NCI-H2029 treated with DMSO at 0.1 percent for 48 hours (cell line): ENCODE measurements at regions not wholly inside any gene's neighbourhood (a gene's known extent, or its start where the extent isn't known, plus 50 kb on each side); places are given as distances from the start of the nearest gene placed in this dataset.
"Not testable (repeated sequence)": the region's sequence is repeated elsewhere in the genome, so short reads cannot be mapped to it uniquely, and the experiment has no call there.

ENCODE experiments used
- DNase-seq: peaks from one replicate; lab custom pipeline; 2025; lab: John Stamatoyannopoulos, UW

DNA sequence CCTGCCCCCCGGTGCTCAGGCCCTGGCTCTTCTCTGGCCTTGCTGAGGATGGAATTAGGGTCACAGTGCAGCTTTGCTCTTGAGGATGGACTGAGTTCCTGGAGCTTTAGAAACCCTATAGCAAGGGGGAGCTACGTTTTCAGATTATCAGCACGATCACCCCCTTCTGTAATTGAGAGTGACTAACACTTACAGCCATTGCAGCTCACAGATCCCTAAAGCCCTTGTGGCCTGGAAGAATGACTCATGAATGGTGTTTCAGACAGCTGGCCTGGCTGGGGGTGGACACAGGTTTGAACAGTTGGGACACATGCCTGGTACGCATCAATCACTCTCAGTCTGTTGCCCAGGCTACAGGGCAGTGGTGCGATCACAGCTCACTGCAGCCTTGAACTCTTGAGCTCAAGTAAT is 79.7 kb upstream of the IGFBP5 start:
- DNase-seq: no peak

DNA sequence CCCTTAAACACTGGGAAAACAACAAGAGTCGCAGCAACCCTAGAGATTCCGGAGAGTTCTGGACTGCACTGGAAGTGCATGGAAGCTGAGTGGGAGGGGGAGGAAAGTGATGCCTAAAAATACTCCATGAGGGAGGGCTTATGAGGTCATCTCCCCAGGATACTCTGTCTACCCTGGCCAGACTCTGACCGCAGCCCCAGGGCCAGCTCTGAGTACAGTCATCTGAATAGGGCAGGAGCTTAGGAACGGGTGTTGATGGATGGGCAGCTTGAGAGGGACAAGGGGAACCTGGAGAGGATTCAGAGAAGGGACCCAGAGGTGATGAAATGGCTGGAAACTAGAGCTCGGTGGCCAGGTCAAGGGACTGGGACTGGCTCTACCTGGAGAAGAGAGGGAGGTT is 79.3 kb upstream of the IGFBP5 start:
- DNase-seq: no peak

DNA sequence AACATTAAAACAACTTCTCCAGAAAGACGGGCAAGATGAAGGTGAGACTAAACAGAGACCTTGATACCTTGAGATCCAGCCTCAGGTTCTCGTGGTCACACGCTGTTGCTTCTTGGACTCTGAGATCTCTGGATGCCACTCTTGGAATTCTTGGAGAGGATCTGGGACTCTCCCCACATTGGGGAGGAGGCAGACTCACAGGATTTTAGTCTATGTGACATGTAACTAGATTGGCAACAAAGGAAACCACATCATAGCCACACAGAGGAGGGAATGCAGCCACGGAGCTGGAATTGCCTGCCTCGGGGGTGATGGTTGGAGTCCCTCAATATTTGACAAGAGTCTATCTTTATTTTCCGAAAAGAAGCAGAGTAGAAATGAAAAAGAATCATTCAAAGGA is 78.8 kb upstream of the IGFBP5 start:
- no peak for DNase-seq

DNA sequence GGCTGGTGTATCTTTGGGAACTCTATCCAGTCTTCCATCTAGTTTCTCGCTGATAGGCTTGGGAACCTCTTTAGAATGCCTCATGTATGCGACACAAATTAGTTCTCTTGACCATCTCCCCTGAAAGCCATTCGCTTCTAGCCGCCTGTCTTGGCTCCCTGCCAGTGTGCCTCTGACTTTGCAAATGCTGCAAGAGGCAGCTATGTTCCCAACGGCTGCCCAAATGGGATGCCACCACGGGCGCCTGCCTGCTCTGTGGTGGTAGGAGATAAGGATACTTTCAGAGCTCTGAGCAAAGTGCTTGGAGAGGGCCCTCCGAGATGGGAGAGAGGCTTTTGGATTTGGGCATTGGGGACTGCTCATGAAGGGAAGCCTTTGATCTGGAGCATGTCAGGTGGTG is 77.7 kb upstream of the IGFBP5 start:
- no peak for DNase-seq

DNA sequence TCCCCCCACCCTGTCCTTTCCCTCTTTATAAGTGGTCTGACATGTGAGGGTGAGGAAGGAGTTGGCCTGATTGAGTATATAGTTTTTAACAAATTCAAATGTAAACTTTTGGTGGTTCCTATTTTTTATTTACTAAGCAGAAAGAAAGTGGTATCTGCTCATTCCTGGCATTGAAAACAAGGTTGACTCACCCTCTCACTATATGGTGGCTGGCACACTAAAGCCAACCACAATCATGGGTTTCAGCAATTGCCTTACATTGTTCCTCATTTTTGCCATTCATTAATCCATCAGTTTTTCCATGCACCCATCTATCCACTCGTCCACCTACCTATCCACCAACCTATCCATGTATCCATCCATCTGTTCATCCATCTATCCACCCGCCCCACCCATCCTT is 75.4 kb upstream of the IGFBP5 start:
- DNase-seq: no peak

DNA sequence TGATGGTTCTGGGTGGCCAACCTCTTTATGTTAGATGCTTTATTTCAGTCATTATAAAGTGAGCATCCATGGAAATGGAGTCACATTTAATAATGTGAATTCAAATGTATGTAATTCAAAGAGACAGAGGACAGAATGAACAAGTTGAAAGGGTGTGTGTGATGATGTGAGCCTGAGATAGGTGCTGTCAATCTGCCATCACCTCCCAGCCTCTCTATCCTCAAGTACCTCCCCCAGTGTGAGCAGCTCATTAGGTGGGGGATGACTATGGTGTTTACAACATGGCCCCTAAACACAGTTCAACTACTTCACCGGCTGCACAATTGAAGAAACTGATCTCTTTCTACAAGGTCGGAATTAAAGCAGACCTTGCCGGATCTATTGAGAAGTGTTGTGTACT is 74.7 kb upstream of the IGFBP5 start:
- no peak for DNase-seq

DNA sequence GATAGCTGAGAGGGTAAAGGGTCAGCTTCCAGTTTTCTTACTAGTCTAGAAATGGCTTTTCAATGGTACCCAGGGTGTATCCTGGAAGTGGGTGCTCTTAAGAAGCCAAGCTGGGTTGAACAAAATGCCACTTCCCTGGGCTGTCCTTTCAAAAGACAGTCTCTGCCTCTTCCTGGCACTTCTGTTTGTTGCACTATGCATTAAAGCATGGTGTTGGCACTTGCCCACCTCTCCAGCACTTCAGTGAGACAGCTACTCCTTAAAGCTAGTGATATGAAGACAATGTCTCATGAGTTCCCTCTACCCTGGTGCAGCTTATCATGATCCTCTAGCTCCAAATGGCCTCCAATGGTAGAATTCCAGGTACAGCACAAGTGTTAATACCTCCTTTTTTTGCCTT is 74.3 kb upstream of the IGFBP5 start:
- DNase-seq: no peak

DNA sequence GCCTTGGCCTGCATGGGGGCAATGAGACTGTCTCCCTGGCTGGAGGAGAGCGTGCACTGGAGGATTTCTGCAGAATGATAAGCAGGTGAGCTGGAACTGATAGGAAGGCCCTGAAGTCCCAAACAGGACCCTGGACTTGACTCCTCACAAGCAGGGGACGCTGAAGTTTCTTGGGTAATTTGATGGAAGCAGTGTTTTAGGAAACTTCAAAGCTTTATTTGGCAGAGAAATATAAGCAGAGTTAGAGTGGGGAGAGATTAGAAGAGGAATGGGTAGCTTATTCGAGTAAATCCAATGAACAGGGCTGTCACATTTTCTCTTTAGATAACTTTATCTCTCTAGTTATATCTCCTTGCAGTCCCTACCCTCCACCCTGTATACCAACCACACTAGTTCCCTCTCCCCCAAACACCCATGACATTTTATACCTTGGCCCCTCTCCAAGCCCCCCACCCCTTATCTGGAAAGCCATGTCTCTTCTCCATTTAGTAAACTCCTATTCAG is 73.6 kb upstream of the IGFBP5 start:
- no peak for DNase-seq

DNA sequence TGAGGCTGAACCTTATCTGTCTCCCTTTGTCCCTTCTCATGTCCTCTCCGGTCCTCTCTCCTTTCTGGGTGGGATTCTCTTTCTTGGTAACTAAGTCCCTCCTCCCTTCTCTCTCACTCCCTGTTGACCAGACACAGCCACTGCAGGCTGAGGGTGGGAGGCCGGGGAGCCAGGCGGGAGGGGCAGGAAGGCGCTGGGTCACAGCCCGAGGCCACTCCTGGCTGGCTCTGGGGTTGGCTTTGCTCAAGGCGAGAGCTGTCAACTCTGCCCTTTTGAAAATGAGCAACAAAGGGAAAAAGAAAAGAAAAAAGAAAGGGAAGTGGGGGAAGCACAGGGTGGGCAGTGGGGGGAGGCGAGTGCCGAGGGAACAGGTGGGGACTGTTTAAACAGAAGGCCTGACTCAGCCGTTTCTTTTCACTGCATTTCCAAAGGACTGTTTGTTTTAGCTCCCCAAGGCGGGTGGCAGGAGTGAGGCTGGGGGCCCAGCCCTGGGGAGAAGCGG is 70.5 kb upstream of the IGFBP5 start:
- no peak for DNase-seq

DNA sequence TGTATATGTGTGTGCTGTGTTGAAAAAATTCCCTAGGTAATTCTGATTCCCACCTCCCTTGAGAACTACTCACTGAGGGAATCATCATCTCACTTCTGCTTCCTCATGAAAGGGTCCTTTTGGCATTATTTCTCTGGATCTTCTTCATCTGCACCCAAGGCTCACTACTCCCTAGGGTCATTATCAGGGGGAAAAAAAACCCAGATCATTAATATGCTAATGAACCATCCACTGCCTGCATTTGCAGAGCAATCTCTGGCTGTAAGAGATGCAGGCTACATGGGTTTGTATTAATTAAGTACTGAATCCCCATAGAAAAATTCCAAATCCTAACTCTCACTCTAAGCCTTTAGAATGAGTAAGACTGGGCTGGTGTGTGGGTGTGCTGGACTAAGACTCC is 68.0 kb upstream of the IGFBP5 start:
- no peak for DNase-seq

DNA sequence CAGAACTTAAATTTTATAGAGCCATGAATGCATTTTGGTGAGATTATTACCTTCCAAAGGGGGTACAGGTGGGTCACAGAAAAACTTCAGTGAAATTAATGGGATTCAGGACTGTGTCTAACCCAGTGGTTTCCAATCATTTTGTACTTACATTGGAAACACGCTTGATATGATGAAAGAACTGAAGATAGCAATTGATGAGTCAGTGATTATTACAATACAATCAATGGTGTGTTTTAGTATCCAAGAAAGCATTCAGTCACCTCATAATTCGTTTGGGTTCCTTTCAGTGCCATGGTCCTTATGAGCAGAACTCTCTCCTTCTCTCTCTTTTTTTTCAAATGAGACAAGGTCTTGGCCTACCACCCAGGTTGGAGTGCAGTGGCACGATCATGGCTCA is 66.5 kb upstream of the IGFBP5 start:
- DNase-seq: no peak

DNA sequence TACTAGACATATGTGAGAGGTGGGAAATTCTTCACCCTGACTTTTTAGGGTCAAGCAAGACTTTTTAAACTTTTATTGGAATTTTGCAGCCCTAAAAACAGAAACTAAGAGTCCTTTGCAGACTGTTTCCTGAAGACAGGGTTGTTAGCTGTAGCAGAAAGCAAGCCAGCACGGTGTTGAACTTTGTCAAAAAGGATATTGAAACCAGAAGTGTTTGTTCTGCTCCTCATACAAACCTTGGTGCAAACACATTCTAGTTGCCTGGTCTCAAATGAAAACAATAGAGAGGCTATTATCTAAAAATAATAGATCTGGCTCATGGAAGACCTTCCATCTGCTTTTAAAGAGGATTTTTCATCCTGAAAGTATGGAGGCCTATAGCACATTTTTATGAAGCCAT is 65.8 kb upstream of the IGFBP5 start:
- peak; percentile 74 for DNase-seq

DNA sequence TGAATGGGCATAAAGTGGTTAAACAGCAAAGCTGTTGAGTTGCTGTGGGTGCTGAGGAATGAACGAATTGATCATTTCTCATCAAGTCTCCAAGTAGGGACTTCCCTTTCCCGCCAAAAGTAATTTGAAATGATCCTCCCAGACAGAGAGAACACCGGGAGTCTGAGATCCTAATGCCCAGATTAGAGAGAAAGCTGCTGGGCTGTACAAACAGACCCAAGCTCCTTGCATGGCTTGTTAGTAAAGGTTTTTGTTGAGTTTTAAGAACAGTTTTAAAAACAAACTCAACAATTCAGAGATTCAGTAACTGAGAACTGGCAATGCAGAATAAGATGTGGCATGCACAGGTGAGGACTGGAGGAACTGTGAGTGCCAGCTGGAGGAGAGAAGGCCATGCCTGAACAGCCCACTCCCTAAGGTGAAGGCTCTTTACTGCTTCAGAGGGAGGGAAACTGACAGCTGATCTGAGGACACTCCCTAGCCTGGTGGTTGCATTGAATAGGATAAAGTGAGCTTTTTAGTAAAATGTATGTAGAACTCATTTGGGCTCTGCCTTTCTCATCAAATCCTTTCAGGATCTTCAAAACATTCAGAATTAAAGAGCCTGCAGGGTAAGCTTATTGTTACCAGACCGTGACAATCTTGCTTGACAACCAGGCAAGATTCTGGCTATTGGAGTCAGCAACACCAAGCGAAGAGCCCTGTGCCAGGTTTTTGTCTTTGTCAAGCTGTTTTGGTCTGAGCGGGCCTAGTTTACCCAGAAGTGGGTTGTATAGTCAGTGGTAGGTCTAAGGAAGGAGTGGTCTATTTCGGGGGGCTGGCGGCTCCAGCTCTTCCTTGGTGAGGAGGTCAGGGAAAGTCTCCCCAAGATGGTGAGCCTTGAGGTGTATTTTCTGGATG is 63.2 kb upstream of the IGFBP5 start:
- DNase-seq: no peak

DNA sequence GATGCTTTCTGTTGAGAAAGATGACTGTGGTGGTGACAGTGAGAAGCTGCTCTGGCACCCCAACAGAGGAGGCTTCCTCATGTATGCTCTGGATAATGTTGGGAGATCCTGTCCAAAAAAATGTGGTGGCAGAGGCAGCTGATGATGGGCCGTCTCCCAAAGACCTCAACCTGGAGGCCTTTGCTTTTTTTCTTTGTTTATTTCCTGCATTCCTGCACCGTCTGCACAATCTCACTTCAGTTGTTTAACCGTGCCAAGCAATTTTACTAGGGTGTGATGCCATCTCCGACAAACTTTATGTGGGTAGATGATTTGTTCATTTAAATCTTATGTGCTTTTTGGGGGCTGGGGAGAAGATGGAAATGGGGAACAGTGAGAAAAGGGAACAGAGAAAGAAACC is 62.2 kb upstream of the IGFBP5 start:
- no peak for DNase-seq

DNA sequence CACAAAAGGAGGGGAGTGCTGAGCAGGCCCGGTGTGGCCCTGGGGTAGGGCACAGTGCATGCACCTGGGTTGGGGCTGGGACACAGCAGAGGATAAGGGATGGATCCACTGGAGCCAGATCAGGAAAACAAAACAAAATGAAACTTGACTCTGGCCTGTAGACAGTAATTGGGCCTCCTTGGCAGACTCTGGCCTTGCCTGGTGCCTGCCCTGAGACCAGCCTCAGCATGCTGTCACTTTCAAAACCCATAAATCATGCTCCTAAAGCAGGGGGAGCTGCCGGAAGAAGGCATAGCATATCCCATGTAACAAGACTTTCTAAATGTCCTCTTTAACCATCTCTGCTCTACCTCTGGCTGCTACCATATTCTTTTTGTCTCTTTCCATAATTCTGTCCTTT is 61.1 kb upstream of the IGFBP5 start:
- no peak for DNase-seq

DNA sequence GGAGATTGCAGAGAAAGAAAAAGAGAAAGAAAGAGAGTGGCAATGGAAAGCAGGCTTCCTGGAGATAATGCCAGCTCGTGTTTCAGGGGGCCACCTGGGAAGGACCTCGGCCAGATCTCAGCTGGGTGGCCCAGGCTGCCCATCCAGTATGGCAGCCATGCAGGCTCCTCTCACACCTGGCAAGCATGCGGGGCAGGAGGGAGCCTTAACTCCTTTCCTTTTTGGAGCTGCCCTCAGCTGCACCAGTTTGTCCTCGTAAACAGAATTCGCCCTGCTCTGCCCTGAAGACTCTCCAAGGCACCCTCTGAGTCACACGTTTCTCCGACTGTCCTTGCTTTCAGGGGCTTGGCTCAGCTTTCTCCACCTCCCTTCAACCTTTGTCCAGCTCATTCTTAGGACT is 59.5 kb upstream of the IGFBP5 start:
- DNase-seq: no peak

DNA sequence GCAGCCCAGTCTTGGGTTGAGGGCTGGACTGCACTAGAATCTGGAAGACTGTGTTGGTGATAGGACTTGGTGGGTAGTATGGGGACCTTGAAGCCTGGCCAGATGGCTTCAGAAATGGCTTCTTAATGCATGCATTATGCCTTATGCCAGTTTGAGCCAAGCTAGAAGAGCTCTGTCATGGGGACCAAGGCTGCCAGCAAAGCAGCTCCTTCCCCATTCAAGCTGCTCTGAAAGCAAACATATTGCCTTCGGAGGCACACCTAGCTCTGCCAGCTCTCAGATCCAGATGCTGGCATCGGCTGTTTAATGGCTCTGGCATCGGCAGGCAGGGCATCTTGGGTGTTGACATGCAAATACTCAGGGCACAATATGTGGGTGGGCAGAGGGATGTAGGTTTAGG is 59.0 kb upstream of the IGFBP5 start:
- peak; percentile 30 for DNase-seq

DNA sequence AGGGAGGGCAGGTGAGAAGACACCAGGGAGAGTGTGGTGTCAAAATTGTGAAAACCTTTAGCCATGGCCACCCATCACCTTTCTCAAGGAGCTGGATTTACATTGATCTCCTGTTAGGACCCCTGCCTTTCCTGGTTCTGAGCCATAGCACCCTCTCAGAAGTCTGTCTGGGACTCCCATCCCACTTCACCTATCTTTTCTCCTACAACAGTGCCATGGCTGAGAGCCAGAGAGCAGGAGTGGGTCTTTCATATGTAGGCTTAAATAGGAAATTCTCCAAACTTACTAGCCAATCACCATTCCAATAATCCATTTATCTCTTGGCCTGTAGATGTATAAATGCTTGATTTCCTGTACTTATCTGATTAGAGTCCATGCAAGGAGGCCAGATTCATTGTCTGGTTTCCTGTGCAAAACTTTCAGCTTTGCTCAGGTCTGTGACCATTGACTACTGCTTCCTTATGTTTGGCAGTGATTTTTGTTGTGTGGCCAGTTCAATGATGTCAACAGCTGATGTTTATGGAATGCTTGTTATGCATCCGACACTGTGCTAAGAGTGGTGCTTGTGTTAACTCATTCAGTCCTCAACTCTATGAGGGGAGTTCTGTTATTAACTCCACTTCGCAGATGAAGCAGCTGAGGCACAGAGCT is 57.6 kb upstream of the IGFBP5 start:
- no peak for DNase-seq

DNA sequence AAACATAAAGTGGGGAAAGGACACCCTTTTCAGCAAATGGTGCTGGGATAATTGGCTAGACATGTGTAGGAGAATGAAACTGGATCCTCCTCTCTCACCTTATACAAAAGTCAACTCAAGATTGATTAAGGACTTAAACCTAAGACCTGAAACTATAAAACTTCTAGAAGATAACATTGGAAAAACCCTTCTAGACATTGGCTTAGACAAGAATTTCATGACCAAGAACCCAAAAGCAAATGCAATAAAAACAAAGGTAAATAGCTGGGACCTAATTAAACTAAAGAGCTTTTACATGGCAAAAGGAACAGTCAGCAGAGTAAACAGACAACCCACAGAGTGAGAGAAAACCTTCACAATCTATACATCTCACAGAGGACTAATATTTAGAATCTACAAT is 55.4 kb upstream of the IGFBP5 start:
- DNase-seq: not testable (repeated sequence)

DNA sequence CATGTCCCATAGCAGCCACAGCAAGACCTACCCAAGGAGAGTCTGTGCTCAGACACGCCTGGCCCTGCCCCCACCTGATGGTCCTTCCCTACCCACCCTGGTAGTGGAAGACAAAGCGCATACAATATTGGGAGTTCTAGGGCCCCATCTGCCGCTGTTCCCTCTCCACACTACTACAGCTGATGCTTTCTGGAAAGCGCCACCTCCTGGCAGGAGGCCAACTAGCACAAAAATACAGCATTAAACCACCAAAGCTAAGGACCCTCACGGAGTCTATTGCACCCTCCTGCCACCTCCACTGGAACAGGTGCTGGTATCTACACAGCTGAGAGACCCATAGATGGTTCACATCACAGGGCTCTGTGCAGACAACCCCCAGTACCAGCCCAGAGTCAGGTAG is 50.9 kb upstream of the IGFBP5 start:
- not testable (repeated sequence) for DNase-seq

DNA sequence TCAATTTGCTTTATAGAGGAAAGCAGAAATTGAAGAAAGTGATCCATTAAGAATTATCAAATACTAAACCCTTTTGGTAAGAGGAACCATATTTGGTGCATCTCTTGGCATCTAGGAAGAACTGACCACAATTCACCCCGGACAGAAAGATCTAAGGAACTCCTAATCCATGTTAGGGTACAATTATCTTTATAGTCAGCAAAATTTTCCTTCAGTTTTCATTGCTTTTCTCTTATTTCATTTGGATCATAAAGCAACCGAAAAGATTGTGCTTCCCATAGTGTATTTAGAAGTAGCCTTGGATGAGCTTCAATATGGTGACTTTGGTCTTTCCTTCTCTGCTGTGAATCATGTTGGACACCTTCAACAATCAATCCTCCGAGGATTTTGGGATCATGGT is 50.1 kb upstream of the IGFBP5 start:
- DNase-seq: no peak
